Nephron progenitor cell (in vitro differentiated cells): ENCODE measurements at regions not wholly inside any gene's neighbourhood (a gene's known extent, or its start where the extent isn't known, plus 50 kb on each side); places are given as distances from the start of the nearest gene placed in this dataset.
"Not testable (repeated sequence)": the region's sequence is repeated elsewhere in the genome, so short reads cannot be mapped to it uniquely, and the experiment has no call there.

Experiments
- DNase-seq: peaks from one replicate; pipeline ENCODE4 v3.0.0; 2021
- H3K27ac Mint-ChIP-seq: 2 replicates; pipeline ENCODE4 v1.8.0; 2021; ENCODE audit warnings: mild to moderate bottlenecking, moderate library complexity, mixed read lengths
- H3K27me3 Mint-ChIP-seq: 2 replicates; pipeline ENCODE4 v1.8.0; 2021; ENCODE audit warnings: mild to moderate bottlenecking, low read depth, mixed read lengths; ENCODE audit not compliant: poor library complexity
- H3K36me3 Mint-ChIP-seq: 2 replicates; pipeline ENCODE4 v1.8.0; 2021; ENCODE audit warnings: low read depth, mixed read lengths
- H3K4me1 Mint-ChIP-seq: 2 replicates; pipeline ENCODE4 v1.8.0; 2021; ENCODE audit warnings: mixed read lengths
- H3K4me3 Mint-ChIP-seq: 2 replicates; pipeline ENCODE4 v1.8.0; 2021; ENCODE audit warnings: mild to moderate bottlenecking, moderate library complexity, mixed read lengths
- H3K9me3 Mint-ChIP-seq: 2 replicates; pipeline ENCODE4 v1.8.0; 2021; ENCODE audit warnings: mild to moderate bottlenecking, moderate library complexity, mixed read lengths
- CTCF ChIP-seq: fragments of 200-600 bp; sonication (generic); IDR thresholded peaks from 2 replicates; pipeline ENCODE4 v1.5.0; 2021; ENCODE audit warnings: antibody characterized with exemption

GRCh38 chr3:170697131-170697530 lies 111.3 kb upstream of the SLC7A14 start:
- H3K4me3 Mint-ChIP-seq: no peak overlapping the region
- DNase-seq: no peak
- H3K36me3 Mint-ChIP-seq: no peaks in the 10 kb centered on the region
- peaks cover 21% of the 10 kb centered on the region for H3K4me1 Mint-ChIP-seq
- no peak for TF ChIP-seq CTCF
- H3K9me3 Mint-ChIP-seq: no peaks in the 10 kb centered on the region
- H3K27ac Mint-ChIP-seq: no peak overlapping the region
- no peaks in the 10 kb centered on the region for H3K27me3 Mint-ChIP-seq

- no peak overlapping the region for H3K27ac Mint-ChIP-seq
- no peaks in the 10 kb centered on the region for H3K36me3 Mint-ChIP-seq
- no peaks in the 10 kb centered on the region for H3K9me3 Mint-ChIP-seq
- DNase-seq: no peak
- no peaks in the 10 kb centered on the region for H3K27me3 Mint-ChIP-seq
- peaks cover 15% of the 10 kb centered on the region for H3K4me1 Mint-ChIP-seq
- TF ChIP-seq CTCF: no peak
- H3K4me3 Mint-ChIP-seq: no peak overlapping the region
Measured at GRCh38 chr3:170695486-170696064, 109.7 kb upstream of the SLC7A14 start.

- Mint-ChIP-seq H3K27me3 (peaks cover 3% of the 10 kb centered on the region), H3K27ac (no peak overlapping the region), H3K4me1 (peaks cover 12% of the 10 kb centered on the region), H3K9me3 (peaks cover 17% of the 10 kb centered on the region), H3K4me3 (no peak overlapping the region), H3K36me3 (no peaks in the 10 kb centered on the region)
- no peak for TF ChIP-seq CTCF
- no peak for DNase-seq
Measured at GRCh38 chr3:170692720-170693119, 106.8 kb upstream of the SLC7A14 start.

- no peaks in the 10 kb centered on the region for H3K36me3 Mint-ChIP-seq
- H3K4me1 Mint-ChIP-seq: peaks cover 5% of the 10 kb centered on the region
- H3K4me3 Mint-ChIP-seq: no peak overlapping the region
- no peak overlapping the region for H3K27ac Mint-ChIP-seq
- peaks cover 3% of the 10 kb centered on the region for H3K27me3 Mint-ChIP-seq
- DNase-seq: no peak
- H3K9me3 Mint-ChIP-seq: peaks cover 21% of the 10 kb centered on the region
- TF ChIP-seq CTCF: no peak
Measured at GRCh38 chr3:170690661-170690981, 104.7 kb upstream of the SLC7A14 start.

- no peaks in the 10 kb centered on the region for H3K36me3 Mint-ChIP-seq
- peak; percentile 89 for TF ChIP-seq CTCF
- H3K27me3 Mint-ChIP-seq: peaks cover 3% of the 10 kb centered on the region
- DNase-seq: peak; percentile 77
- no peak overlapping the region for H3K27ac Mint-ChIP-seq
- H3K9me3 Mint-ChIP-seq: peaks cover 21% of the 10 kb centered on the region
- H3K4me3 Mint-ChIP-seq: no peak overlapping the region
- H3K4me1 Mint-ChIP-seq: peaks cover 5% of the 10 kb centered on the region
Measured at GRCh38 chr3:170689893-170690660, 104.2 kb upstream of the SLC7A14 start.

GRCh38 chr3:170689296-170689829 lies 103.5 kb upstream of the SLC7A14 start:
- Mint-ChIP-seq H3K4me3 (no peak overlapping the region), H3K36me3 (no peaks in the 10 kb centered on the region), H3K9me3 (peaks cover 21% of the 10 kb centered on the region), H3K4me1 (peaks cover 5% of the 10 kb centered on the region), H3K27me3 (peaks cover 3% of the 10 kb centered on the region), H3K27ac (no peak overlapping the region)
- no peak for DNase-seq
- no peak for TF ChIP-seq CTCF

GRCh38 chr3:170688222-170688621 lies 102.3 kb upstream of the SLC7A14 start:
- not testable (repeated sequence) for H3K4me1 Mint-ChIP-seq, H3K4me3 Mint-ChIP-seq

More at GRCh38 chr3:170688222-170688621, 102.3 kb upstream of the SLC7A14 start:
- not testable (repeated sequence) for H3K27me3 Mint-ChIP-seq, DNase-seq, H3K27ac Mint-ChIP-seq, H3K36me3 Mint-ChIP-seq
- peaks cover 21% of the 10 kb centered on the region for H3K9me3 Mint-ChIP-seq
